Colonic mucosa (tissue), 4 donors: ENCODE measurements at regions not wholly inside any gene's neighbourhood (a gene's known extent, or its start where the extent isn't known, plus 50 kb on each side); places are given as distances from the start of the nearest gene placed in this dataset.

Source experiments
- DNase-seq: peaks from one replicate; pipeline ENCODE4 v3.0.0-alpha.2; 2020
- H3K27ac ChIP-seq: fragments of 200-600 bp; one replicate; pipeline ENCODE4 v1.8.0; 2021
- H3K27me3 ChIP-seq: fragments of 200-600 bp; one replicate; pipeline ENCODE4 v1.8.0; 2021
- H3K36me3 ChIP-seq: fragments of 200-600 bp; one replicate; pipeline ENCODE4 v1.8.0; 2021
- H3K4me1 ChIP-seq: fragments of 200-600 bp; one replicate; pipeline ENCODE4 v1.8.0; 2021; ENCODE audit warnings: mild to moderate bottlenecking
- H3K4me3 ChIP-seq: fragments of 200-600 bp; one replicate; pipeline ENCODE4 v1.8.0; 2021
- H3K9ac ChIP-seq, 2 donors: one replicate each; pipeline ENCODE4 v1.7.0; 2013; ENCODE audit warnings: control low read depth in 2 of 2, low read depth in 2 of 2, low read length in 2 of 2
- H3K9me3 ChIP-seq: fragments of 200-600 bp; one replicate; pipeline ENCODE4 v1.8.0; 2021
- CTCF ChIP-seq: fragments of 200-600 bp; IDR thresholded peaks from one replicate; pipeline ENCODE4 v1.8.0; 2022; ENCODE audit warnings: antibody characterized with exemption, mild to moderate bottlenecking
- intact Hi-C: fragments of 100-400 bp; cut with DNase I; formaldehyde crosslinking; loops from one replicate; pipeline ENCODE4 v1.14.1; 2022
- donor health status: healthy.
- donor health status: DM: no; HTN: no; CAD: no.
- donor health status: DM: no; HTN: no; CAD: no.

GRCh38 chr14:103220134-103220981, 97.1 kb downstream of the TNFAIP2 start:
- Histone ChIP-seq H3K9me3 (no peaks in the 10 kb centered on the region), H3K9ac (no peak overlapping the region), H3K36me3 (no peaks in the 10 kb centered on the region), H3K27ac (no peak overlapping the region), H3K27me3 (peaks cover 13% of the 10 kb centered on the region), H3K4me3 (peak overlapping the region; percentile 22), H3K4me1 (no peaks in the 10 kb centered on the region)
- DNase-seq = no peak
- intact Hi-C loops = no loop called here
- no peak for TF ChIP-seq CTCF

- H3K4me1 ChIP-seq = no peaks in the 10 kb centered on the region
- H3K27ac ChIP-seq = no peak overlapping the region
- no peaks in the 10 kb centered on the region for H3K36me3 ChIP-seq
- H3K27me3 ChIP-seq = peaks cover 13% of the 10 kb centered on the region
- H3K9me3 ChIP-seq = no peaks in the 10 kb centered on the region
- no peak overlapping the region for H3K9ac ChIP-seq
- no peak for DNase-seq
- no peak for TF ChIP-seq CTCF
- intact Hi-C loops = no loop called here
- peak overlapping the region; percentile 22 for H3K4me3 ChIP-seq
Observed at GRCh38 chr14:103220982-103221641, 97.9 kb downstream of the TNFAIP2 start.

- DNase-seq = no peak
- no peak for TF ChIP-seq CTCF
- Histone ChIP-seq H3K36me3 (no peaks in the 10 kb centered on the region), H3K4me1 (no peaks in the 10 kb centered on the region), H3K4me3 (no peak overlapping the region), H3K27ac (no peak overlapping the region), H3K27me3 (peaks cover 13% of the 10 kb centered on the region), H3K9ac (no peak overlapping the region), H3K9me3 (no peaks in the 10 kb centered on the region)
- intact Hi-C loops = no loop called here
Observed at GRCh38 chr14:103221781-103222358, 98.6 kb downstream of the TNFAIP2 start.

GRCh38 chr14:103223818-103224352, 100.6 kb downstream of the TNFAIP2 start:
- H3K4me1 ChIP-seq = no peaks in the 10 kb centered on the region
- TF ChIP-seq CTCF = no peak
- H3K9me3 ChIP-seq = no peaks in the 10 kb centered on the region
- no peak overlapping the region for H3K27ac ChIP-seq
- no peak overlapping the region for H3K9ac ChIP-seq
- H3K36me3 ChIP-seq = no peaks in the 10 kb centered on the region
- H3K4me3 ChIP-seq = no peak overlapping the region
- DNase-seq = no peak
- intact Hi-C loops = no loop called here
- peaks cover 13% of the 10 kb centered on the region for H3K27me3 ChIP-seq

- H3K4me1 ChIP-seq = no peaks in the 10 kb centered on the region
- intact Hi-C loops = no loop called here
- no peak overlapping the region for H3K27ac ChIP-seq
- TF ChIP-seq CTCF = no peak
- no peak overlapping the region for H3K4me3 ChIP-seq
- peaks cover 13% of the 10 kb centered on the region for H3K27me3 ChIP-seq
- H3K9me3 ChIP-seq = no peaks in the 10 kb centered on the region
- no peak overlapping the region for H3K9ac ChIP-seq
- no peaks in the 10 kb centered on the region for H3K36me3 ChIP-seq
- DNase-seq = no peak
Observed at GRCh38 chr14:103225062-103225461, 101.8 kb downstream of the TNFAIP2 start.
